Esophagus muscularis mucosa (tissue), 4 donors: ENCODE measurements at regions not wholly inside any gene's neighbourhood (a gene's known extent, or its start where the extent isn't known, plus 50 kb on each side); places are given as distances from the start of the nearest gene placed in this dataset.
"Not testable (repeated sequence)": the region's sequence is repeated elsewhere in the genome, so short reads cannot be mapped to it uniquely, and the experiment has no call there.

Experiments
- DNase-seq: peaks from one replicate; pipeline ENCODE4 v3.0.0-alpha.2; 2017; ENCODE audit errors: extremely low spot score
- H3K27ac ChIP-seq, 4 donors: fragments of 200-600 bp; sonication (generic); replicated peaks in 1 of 4; 1 replicate in 3 of 4; 2 replicates in 1 of 4; pipeline ENCODE4 v1.5.1; 2016 to 2019; ENCODE audit warnings: mild to moderate bottlenecking in 1 of 4
- H3K27me3 ChIP-seq, 4 donors: fragments of 200-600 bp; sonication (generic); one replicate each; pipeline versions ENCODE4 v1.5.1 to v1.6.0; 2016 to 2019
- H3K36me3 ChIP-seq, 4 donors: fragments of 200-600 bp; sonication (generic); one replicate each; pipeline ENCODE4 v1.5.1; 2016 to 2019
- H3K4me1 ChIP-seq, 4 donors: fragments of 200-600 bp; sonication (generic); one replicate each; pipeline ENCODE4 v1.5.1; 2016 to 2019
- H3K4me3 ChIP-seq, 4 donors: fragments of 200-600 bp; sonication (generic); 1 replicate in 2 of 4; 2 replicates in 2 of 4; pipeline ENCODE4 v1.5.1; 2016 to 2019; ENCODE audit warnings: mild to moderate bottlenecking in 4 of 4, moderate library complexity in 1 of 4
- H3K9me3 ChIP-seq, 4 donors: fragments of 200-600 bp; sonication (generic); 1 replicate in 3 of 4; 2 replicates in 1 of 4; pipeline ENCODE4 v1.5.1; 2016 to 2019
- CTCF ChIP-seq, 3 experiments: fragments of 200-600 bp in 2 of 3; fragments of 450-650 bp in 1 of 3; sonication (generic) in 2 of 3; IDR thresholded peaks; one replicate each; pipeline ENCODE4 v1.5.1; 2017 to 2019; ENCODE audit warnings: antibody characterized with exemption in 3 of 3, mild to moderate bottlenecking in 2 of 3, moderate library complexity in 1 of 3
- EP300 ChIP-seq: sonication (generic); formaldehyde crosslinking; IDR thresholded peaks from one replicate; pipeline ENCODE4 v1.6.1; 2017; ENCODE audit warnings: antibody characterized with exemption
- POLR2A ChIP-seq: fragments of 450-650 bp; IDR thresholded peaks from one replicate; pipeline ENCODE4 v1.6.1; 2017; ENCODE audit warnings: antibody characterized with exemption, moderate library complexity, mild to moderate bottlenecking, low read depth
- POLR2AphosphoS5 ChIP-seq, 2 donors: sonication (generic); formaldehyde crosslinking; IDR thresholded peaks; one replicate each; pipeline ENCODE4 v1.6.1; 2017; ENCODE audit warnings: antibody characterized with exemption in 2 of 2
- WGBS: methylation state at CpG from one replicate; pipeline ENCODE4 v1.1.5; 2018; 5-methylcytosine and 5-hydroxymethylcytosine counted together
- intact Hi-C: fragments of 100-400 bp; cut with DNase I; formaldehyde crosslinking; loops from one replicate; pipeline ENCODE4 v1.15.1; 2023

DNA sequence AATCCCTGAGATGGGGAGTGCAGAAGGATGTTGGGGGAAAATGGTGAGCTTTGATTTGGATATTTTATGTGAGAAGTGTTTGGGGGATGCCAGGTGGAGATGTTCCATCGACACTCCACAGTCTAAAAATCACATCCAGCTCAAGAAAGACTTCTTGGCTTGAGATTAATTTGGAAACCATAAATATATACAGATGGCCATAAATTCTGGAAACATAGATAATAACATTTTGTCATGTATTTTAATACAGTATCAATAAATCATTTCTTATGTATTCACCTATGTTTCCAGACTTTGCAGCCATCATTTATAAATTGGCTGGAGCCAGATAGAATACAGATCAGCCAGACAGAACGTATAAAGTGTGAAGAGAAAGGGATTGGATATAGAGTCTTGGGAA lies 245.5 kb upstream of the DDHD1 start:
- no peaks in the 10 kb centered on the region for H3K4me1 ChIP-seq
- H3K36me3 ChIP-seq = no peaks in the 10 kb centered on the region
- intact Hi-C loops = no loop called here
- no peak for TF ChIP-seq POLR2AphosphoS5 (IDR thresholded peaks at IDR 0.05)
- TF ChIP-seq CTCF (IDR thresholded peaks at IDR 0.05) = no peak
- TF ChIP-seq EP300 = no peak
- TF ChIP-seq POLR2A = no peak
- H3K27ac ChIP-seq = no peak overlapping the region
- H3K9me3 ChIP-seq = peaks cover 0 to 12% (median 4%) of the 10 kb centered on the region in 4 donors
- 65% methylated on average over 2 of the region's 2 CpGs for WGBS
- H3K4me3 ChIP-seq = no peak overlapping the region
- DNase-seq = no peak
- H3K27me3 ChIP-seq = no peaks in the 10 kb centered on the region

DNA sequence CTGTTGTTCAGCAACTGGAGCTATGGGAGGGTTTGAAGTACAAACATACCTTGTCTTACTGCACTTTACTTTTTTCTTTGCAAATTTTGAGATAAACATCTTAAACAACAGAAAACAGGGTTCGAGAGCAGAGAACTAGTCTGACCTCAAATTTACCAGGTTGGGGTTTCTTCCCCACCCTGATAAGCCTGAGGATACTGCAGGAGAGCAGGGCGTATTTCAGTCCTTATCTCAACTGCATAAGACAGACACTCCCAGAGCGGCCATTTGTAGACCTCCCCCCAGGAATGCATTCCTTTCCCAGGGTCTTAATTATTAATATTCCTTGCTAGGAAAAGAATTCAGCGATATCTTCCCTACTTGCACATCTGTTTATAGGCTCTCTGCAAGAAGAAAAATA lies 242.1 kb upstream of the DDHD1 start:
- H3K27me3 ChIP-seq, H3K4me1 ChIP-seq, H3K36me3 ChIP-seq, H3K27ac ChIP-seq, intact Hi-C loops, DNase-seq, H3K4me3 ChIP-seq: not testable (repeated sequence)
- WGBS = 89% methylated on average over 4 of the region's 4 CpGs
- H3K9me3 ChIP-seq = peaks cover 0 to 12% (median 4%) of the 10 kb centered on the region in 4 donors

GRCh38 chr14:53391631-53392285 lies 238.6 kb upstream of the DDHD1 start:
- intact Hi-C loops = no loop called here
- Histone ChIP-seq H3K4me1 (no peaks in the 10 kb centered on the region), H3K27ac (no peak overlapping the region), H3K27me3 (no peaks in the 10 kb centered on the region), H3K36me3 (no peaks in the 10 kb centered on the region), H3K4me3 (no peak overlapping the region), H3K9me3 (peaks cover 0 to 12% (median 4%) of the 10 kb centered on the region in 4 donors)
- WGBS = 81% methylated on average over 4 of the region's 4 CpGs
- TF ChIP-seq CTCF (IDR thresholded peaks at IDR 0.05) = no peak
- no peak for TF ChIP-seq EP300
- no peak for TF ChIP-seq POLR2A
- TF ChIP-seq POLR2AphosphoS5 (IDR thresholded peaks at IDR 0.05) = no peak
- no peak for DNase-seq

GRCh38 chr14:53391156-53391555 lies 238.0 kb upstream of the DDHD1 start:
- H3K27ac ChIP-seq = no peak overlapping the region
- no peak overlapping the region for H3K4me3 ChIP-seq
- DNase-seq = no peak
- no peaks in the 10 kb centered on the region for H3K4me1 ChIP-seq
- intact Hi-C loops = no loop called here
- WGBS = 79% methylated on average over 2 of the region's 2 CpGs
- peaks cover 0 to 12% (median 4%) of the 10 kb centered on the region in 4 donors for H3K9me3 ChIP-seq
- H3K27me3 ChIP-seq = no peaks in the 10 kb centered on the region
- TF ChIP-seq POLR2AphosphoS5 (IDR thresholded peaks at IDR 0.05) = no peak
- TF ChIP-seq POLR2A = no peak
- no peak for TF ChIP-seq EP300
- H3K36me3 ChIP-seq = no peaks in the 10 kb centered on the region

- DNase-seq = no peak
- no peak overlapping the region for H3K27ac ChIP-seq
- H3K4me1 ChIP-seq = no peaks in the 10 kb centered on the region
- TF ChIP-seq POLR2AphosphoS5 (IDR thresholded peaks at IDR 0.05) = no peak
- no peak overlapping the region for H3K4me3 ChIP-seq
- 92% methylated on average over 7 of the region's 7 CpGs for WGBS
- no peaks in the 10 kb centered on the region for H3K36me3 ChIP-seq
- H3K9me3 ChIP-seq = peaks cover 0 to 7% (median 2%) of the 10 kb centered on the region in 4 donors
- intact Hi-C loops = no loop called here
- no peaks in the 10 kb centered on the region for H3K27me3 ChIP-seq
Observed at GRCh38 chr14:53390008-53390407, 236.9 kb upstream of the DDHD1 start.

DNA sequence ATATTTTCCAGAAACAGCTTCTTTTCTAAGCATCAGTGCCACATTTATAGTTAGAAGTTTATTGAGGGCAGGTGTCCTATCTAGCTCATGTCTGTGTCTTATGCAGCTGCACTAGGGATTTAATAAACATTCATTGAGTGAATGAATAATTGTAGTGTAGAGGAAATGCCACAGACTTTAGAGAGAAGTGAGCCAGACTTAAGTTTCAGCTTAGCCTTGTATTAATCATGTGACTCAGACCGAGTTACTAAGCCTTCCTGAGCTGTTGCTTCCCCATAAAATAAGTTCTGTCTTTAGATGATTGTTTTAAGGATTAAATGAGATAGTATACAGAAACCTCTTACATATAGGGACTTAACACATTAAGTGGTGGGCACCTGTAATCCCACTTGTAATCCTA lies 236.1 kb upstream of the DDHD1 start:
- Histone ChIP-seq H3K36me3 (no peaks in the 10 kb centered on the region), H3K9me3 (no peaks in the 10 kb centered on the region), H3K4me1 (no peaks in the 10 kb centered on the region), H3K27me3 (no peaks in the 10 kb centered on the region), H3K4me3 (no peak overlapping the region), H3K27ac (no peak overlapping the region)
- no peak for DNase-seq
- TF ChIP-seq POLR2A (no peak), CTCF (IDR thresholded peaks at IDR 0.05) (no peak), POLR2AphosphoS5 (IDR thresholded peaks at IDR 0.05) (no peak), EP300 (no peak)
- intact Hi-C loops = no loop called here
- WGBS = 69% methylated on average over 1 of the region's 1 CpG
